HEK293T (cell line): ENCODE measurements at regions not wholly inside any gene's neighbourhood (a gene's known extent, or its start where the extent isn't known, plus 50 kb on each side); places are given as distances from the start of the nearest gene placed in this dataset.

Source experiments
- CTCF ChIA-PET: fragments of 350-600 bp; formaldehyde crosslinking; extraction: SDS; loops from one replicate; lab custom pipeline; 2021; ENCODE audit warnings: antibody characterized with exemption, inconsistent platforms; lab: Yijun Ruan, JAX
- POLR2A ChIA-PET: fragments of 350-600 bp; formaldehyde crosslinking; extraction: SDS; loops from one replicate; lab custom pipeline; 2020; ENCODE audit warnings: antibody characterized with exemption, inconsistent platforms; lab: Yijun Ruan, JAX
- DNase-seq: peaks from one replicate; pipeline ENCODE4 v3.0.0; 2012; ENCODE audit warnings: mixed read lengths; ENCODE audit errors: extremely low spot score
- ARNT ChIP-seq: fragments of 450-650 bp; IDR thresholded peaks from 2 replicates; pipeline ENCODE4 v1.6.1; 2017; ENCODE audit warnings: mild to moderate bottlenecking
- BHLHE40 ChIP-seq: fragments of 450-650 bp; IDR thresholded peaks from 2 replicates; pipeline ENCODE4 v1.6.1; 2016; ENCODE audit warnings: mild to moderate bottlenecking, moderate library complexity, borderline replicate concordance
- CTBP1 ChIP-seq: fragments of 450-650 bp; IDR thresholded peaks from 2 replicates; pipeline ENCODE4 v1.6.1; 2016; ENCODE audit warnings: borderline replicate concordance
- ELF4 ChIP-seq: fragments of 450-650 bp; IDR thresholded peaks from 2 replicates; pipeline ENCODE4 v1.6.1; 2017; ENCODE audit warnings: antibody characterized with exemption
- FOXA1 ChIP-seq: fragments of 450-650 bp; IDR thresholded peaks from 2 replicates; pipeline ENCODE4 v1.6.1; 2016; ENCODE audit warnings: mild to moderate bottlenecking
- FOXK2 ChIP-seq: fragments of 450-650 bp; IDR thresholded peaks from 2 replicates; pipeline ENCODE4 v1.6.1; 2016; ENCODE audit warnings: mild to moderate bottlenecking
- FOXM1 ChIP-seq: fragments of 450-650 bp; IDR thresholded peaks from 2 replicates; pipeline ENCODE4 v1.6.1; 2017; ENCODE audit warnings: mild to moderate bottlenecking, borderline replicate concordance
- HDGF ChIP-seq: fragments of 450-650 bp; IDR thresholded peaks from 2 replicates; pipeline ENCODE4 v1.6.1; 2017; ENCODE audit warnings: antibody characterized with exemption, borderline replicate concordance
- L3MBTL2 ChIP-seq: fragments of 450-650 bp; conservative IDR thresholded peaks from 2 replicates; pipeline ENCODE4 v1.6.1; 2016; ENCODE audit warnings: mild to moderate bottlenecking
- LEF1 ChIP-seq: fragments of 450-650 bp; IDR thresholded peaks from 2 replicates; pipeline ENCODE4 v1.6.1; 2017; ENCODE audit warnings: mild to moderate bottlenecking, borderline replicate concordance
- NFRKB ChIP-seq: fragments of 450-650 bp; IDR thresholded peaks from 2 replicates; pipeline ENCODE4 v1.6.1; 2016; ENCODE audit warnings: mild to moderate bottlenecking, moderate library complexity
- PKNOX1 ChIP-seq: fragments of 450-650 bp; IDR thresholded peaks from 2 replicates; pipeline ENCODE4 v1.6.1; 2016
- SP1 ChIP-seq: fragments of 450-650 bp; IDR thresholded peaks from 2 replicates; pipeline ENCODE4 v1.6.1; 2017
- SUZ12 ChIP-seq: fragments of 450-650 bp; IDR thresholded peaks from 2 replicates; pipeline ENCODE4 v1.6.1; 2016; ENCODE audit warnings: mild to moderate bottlenecking
- TARDBP ChIP-seq: fragments of 450-650 bp; IDR thresholded peaks from 2 replicates; pipeline ENCODE4 v1.6.1; 2016
- ZNF384 ChIP-seq: fragments of 450-650 bp; IDR thresholded peaks from 2 replicates; pipeline ENCODE4 v1.6.1; 2016

GRCh38 chr1:195791796-195792195 lies 816.4 kb downstream of the KCNT2 start:
- DNase-seq = no peak
- ChIA-PET CTCF (no interaction called here), POLR2A (no interaction called here)
- TF ChIP-seq NFRKB = no peak

- ChIA-PET CTCF (no interaction called here), POLR2A (no interaction called here)
- TF ChIP-seq CTBP1 = no peak
- no peak for TF ChIP-seq L3MBTL2
- TF ChIP-seq LEF1 = no peak
- no peak for TF ChIP-seq SP1
- no peak for TF ChIP-seq NFRKB
- TF ChIP-seq FOXM1 = no peak
- no peak for TF ChIP-seq FOXA1
- TF ChIP-seq BHLHE40 = no peak
- TF ChIP-seq HDGF = no peak
- no peak for TF ChIP-seq ELF4
- TF ChIP-seq TARDBP = no peak
- no peak for TF ChIP-seq FOXK2
- TF ChIP-seq PKNOX1 = no peak
- TF ChIP-seq ZNF384 = no peak
- no peak for TF ChIP-seq SUZ12
- TF ChIP-seq ARNT = no peak
- no peak for DNase-seq
Measured at GRCh38 chr1:195790514-195791168, 817.6 kb downstream of the KCNT2 start.

- ChIA-PET POLR2A (no interaction called here), CTCF (no interaction called here)
- no peak for TF ChIP-seq FOXM1
- DNase-seq = no peak
Measured at GRCh38 chr1:195789321-195789720, 818.9 kb downstream of the KCNT2 start.

GRCh38 chr1:195788721-195789120 lies 819.5 kb downstream of the KCNT2 start:
- POLR2A ChIA-PET = no interaction called here

GRCh38 chr1:195785830-195786229 lies 822.4 kb downstream of the KCNT2 start:
- CTCF ChIA-PET = no interaction called here
- TF ChIP-seq ELF4 (no peak), LEF1 (no peak), ARNT (no peak)

More at GRCh38 chr1:195788721-195789120, 819.5 kb downstream of the KCNT2 start:
- CTCF ChIA-PET = no interaction called here
- TF ChIP-seq L3MBTL2 (no peak), FOXM1 (no peak), HDGF (no peak), NFRKB (no peak), ELF4 (no peak), ZNF384 (no peak), TARDBP (no peak), BHLHE40 (no peak), ARNT (no peak), CTBP1 (no peak), SUZ12 (no peak), LEF1 (no peak), PKNOX1 (no peak), FOXA1 (no peak), FOXK2 (no peak), SP1 (no peak)
- DNase-seq = no peak

GRCh38 chr1:195773931-195774330 lies 834.3 kb downstream of the KCNT2 start:
- DNase-seq = no peak
- TF ChIP-seq ZNF384 = no peak
- TF ChIP-seq SUZ12 = no peak
- TF ChIP-seq ELF4 = no peak
- TF ChIP-seq FOXA1 = no peak
- no peak for TF ChIP-seq FOXK2
- TF ChIP-seq L3MBTL2 = no peak
- TF ChIP-seq NFRKB = no peak
- TF ChIP-seq SP1 = no peak
- TF ChIP-seq CTBP1 = no peak
- TF ChIP-seq ARNT = no peak
- TF ChIP-seq BHLHE40 = no peak
- no peak for TF ChIP-seq HDGF
- ChIA-PET CTCF (no interaction called here), POLR2A (no interaction called here)

More at GRCh38 chr1:195785830-195786229, 822.4 kb downstream of the KCNT2 start:
- POLR2A ChIA-PET = no interaction called here
- no peak for DNase-seq

- no peak for DNase-seq
- TF ChIP-seq HDGF = no peak
- TF ChIP-seq FOXA1 = no peak
- TF ChIP-seq SP1 = no peak
- CTCF ChIA-PET = no interaction called here
- POLR2A ChIA-PET = no interaction called here
Measured at GRCh38 chr1:195769461-195769860, 838.8 kb downstream of the KCNT2 start.

GRCh38 chr1:195768936-195769335 lies 839.3 kb downstream of the KCNT2 start:
- ChIA-PET POLR2A (no interaction called here), CTCF (no interaction called here)
- no peak for TF ChIP-seq FOXA1
- TF ChIP-seq BHLHE40 = no peak
- TF ChIP-seq SP1 = no peak
- no peak for TF ChIP-seq TARDBP
- no peak for TF ChIP-seq FOXM1
- TF ChIP-seq CTBP1 = no peak
- TF ChIP-seq SUZ12 = no peak
- TF ChIP-seq ELF4 = no peak
- DNase-seq = no peak
